Body of pancreas (tissue), 4 donors: ENCODE measurements at regions not wholly inside any gene's neighbourhood (a gene's known extent, or its start where the extent isn't known, plus 50 kb on each side); places are given as distances from the start of the nearest gene placed in this dataset.

Source experiments
- CTCF ChIP-seq, 7 experiments: fragments of 450-650 bp in 4 of 7; fragments of 200-600 bp in 3 of 7; sonication (generic) in 3 of 7; IDR thresholded peaks; one replicate each; pipeline ENCODE4 v1.5.1; 2016 to 2019; ENCODE audit warnings: antibody characterized with exemption in 7 of 7
- POLR2A ChIP-seq, 3 donors: fragments of 450-650 bp; IDR thresholded peaks; one replicate each; pipeline ENCODE4 v1.6.1; 2016; ENCODE audit warnings: antibody characterized with exemption in 3 of 3, mild to moderate bottlenecking in 2 of 3

DNA sequence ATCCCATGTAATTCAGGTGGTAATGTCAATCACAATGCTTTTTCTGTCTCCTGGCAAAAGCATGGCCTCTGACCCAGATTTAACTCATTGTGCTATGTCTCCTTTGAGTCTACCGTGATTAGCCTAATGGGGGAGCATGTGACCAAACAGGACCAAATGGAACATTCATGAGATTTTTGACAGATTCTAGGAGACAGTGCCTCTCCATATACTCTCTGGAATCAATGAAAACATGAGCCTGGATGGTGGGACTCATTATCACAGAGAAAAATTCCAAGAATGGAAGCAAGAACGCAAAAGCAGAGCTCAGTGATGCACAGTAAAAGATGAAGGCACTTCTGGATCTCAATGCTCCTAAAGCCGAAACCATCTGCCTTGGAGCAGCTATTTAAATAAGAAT, 307.9 kb upstream of the MON1B start:
- TF ChIP-seq CTCF (IDR thresholded peaks at IDR 0.05) = no peak
- TF ChIP-seq POLR2A (IDR thresholded peaks at IDR 0.05) = no peak
